ENCODE measurements at regions not wholly inside any gene's neighbourhood (a gene's known extent, or its start where the extent isn't known, plus 50 kb on each side); places are given as distances from the start of the nearest gene placed in this dataset.

GRCh38 chr20:58117944-58118343 is 110.5 kb downstream of the ANKRD60 start:
- DNase-seq (ENCODE audit: low read depth in 1 of 2, low spot score in 2 of 2) (no peak), FAIRE-seq (no peak)
- H4K20me1 ChIP-seq (replicated peaks in 1 of 2; ENCODE audit: control insufficient read depth in 1 of 2, insufficient read depth in 2 of 2, low read length in 2 of 2), result no peaks in the 10 kb centered on the region
- no peaks in the 10 kb centered on the region for H3K79me1 ChIP-seq (ENCODE audit: low read depth, low read length)
- no peak overlapping the region for H3K14ac ChIP-seq (ENCODE audit: insufficient read length)
- no peak overlapping the region for H3K9ac ChIP-seq (replicated peaks in 1 of 4; ENCODE audit: extremely low read depth in 1 of 4, low read depth in 3 of 4, low read length in 3 of 4)
- TF ChIP-seq SP2 (IDR thresholded peaks at IDR 0.05; ENCODE audit: low read length), result no peak
- TF ChIP-seq USF2 (IDR thresholded peaks at IDR 0.05; ENCODE audit: low read length), result no peak
- TF ChIP-seq YY1 (IDR thresholded peaks at IDR 0.05; ENCODE audit: low read depth, low read length), result no peak
- no peak for TF ChIP-seq KDM5A (IDR thresholded peaks at IDR 0.05; ENCODE audit: low read length)
- no peak for TF ChIP-seq JUN (IDR thresholded peaks at IDR 0.05; ENCODE audit: low read depth, low read length)
- no peak for TF ChIP-seq PHF8 (conservative IDR thresholded peaks at IDR 0.05; ENCODE audit: low read depth, low read length)
- no peak overlapping the region for H4K91ac ChIP-seq (replicated peaks; ENCODE audit: insufficient read length, low read length)
- CTCF ChIA-PET (ENCODE audit: partially characterized antibody), result interaction anchor here (0.6 to 3.2 kb wide), 4 partner anchors 12 to 1523 kb away, joined by 3 to 12 read pairs (median 5); no protein-coding TSS in a partner anchor
- no peak overlapping the region for H3K23ac ChIP-seq (ENCODE audit: insufficient read length)
- no peak overlapping the region for H3K4me3 ChIP-seq (ENCODE audit: extremely low read depth in 1 of 4, insufficient read depth in 2 of 4, low read depth in 3 of 4, low read length in 4 of 4)
- no peak overlapping the region for H3K4ac ChIP-seq (replicated peaks; ENCODE audit: insufficient read length, low read depth, low read length)
- H2AK5ac ChIP-seq (ENCODE audit: low read depth, low read length), result no peak overlapping the region
- H4K5ac ChIP-seq (ENCODE audit: insufficient read length, low read depth, low read length), result no peak overlapping the region
- no peak overlapping the region for H2BK5ac ChIP-seq (ENCODE audit: low read depth, low read length)
- no peak overlapping the region for H2BK12ac ChIP-seq (ENCODE audit: low read depth, low read length)
- no peak overlapping the region for H2BK15ac ChIP-seq (ENCODE audit: low read length)
- H3K18ac ChIP-seq (ENCODE audit: extremely low read depth, low read length), result no peak overlapping the region
- POLR2A ChIA-PET (ENCODE audit: partially characterized antibody), result no interaction called here
- no peaks in the 10 kb centered on the region for H3K4me1 ChIP-seq (replicated peaks in 1 of 4; ENCODE audit: control insufficient read depth in 3 of 4, insufficient read depth in 4 of 4, low read length in 3 of 4)
- H3K27me3 ChIP-seq (replicated peaks in 1 of 4; ENCODE audit: control insufficient read depth in 3 of 4, extremely low read depth in 1 of 4, insufficient read depth in 3 of 4, low read length in 3 of 4), result no peaks in the 10 kb centered on the region; a peak in 2 of 7 replicates
- H2BK20ac ChIP-seq (ENCODE audit: low read length), result no peak overlapping the region
- no peak overlapping the region for H2AFZ ChIP-seq (ENCODE audit: low read length)
- H3K27ac ChIP-seq (ENCODE audit: low read depth, low read length), result no peak overlapping the region
- no peaks in the 10 kb centered on the region for H3K36me3 ChIP-seq (ENCODE audit: control insufficient read depth in 2 of 4, insufficient read depth in 4 of 4, low read length in 3 of 4)
- no peak overlapping the region for H2BK120ac ChIP-seq (replicated peaks; ENCODE audit: low read depth, low read length)
- H3K9me3 ChIP-seq (ENCODE audit: insufficient read depth in 2 of 2, low read depth in 1 of 2, low read length in 1 of 2), result no peaks in the 10 kb centered on the region
- H3K79me2 ChIP-seq (ENCODE audit: control insufficient read depth in 1 of 2, insufficient read depth in 2 of 2, low read length in 2 of 2), result no peaks in the 10 kb centered on the region
- no peak overlapping the region for H4K8ac ChIP-seq (ENCODE audit: extremely low read depth, insufficient read depth, low read length)
- no peaks in the 10 kb centered on the region for H3K23me2 ChIP-seq (ENCODE audit: low read depth, low read length)
- H3K56ac ChIP-seq (replicated peaks; ENCODE audit: insufficient read length, low read depth, low read length), result no peak overlapping the region
- H3K4me2 ChIP-seq (ENCODE audit: insufficient read depth in 1 of 2, low read depth in 2 of 2, low read length in 2 of 2), result no peak overlapping the region

All from H1 (cell line).